Fibroblast of skin of left biceps (primary cell): ENCODE measurements at regions not wholly inside any gene's neighbourhood (a gene's known extent, or its start where the extent isn't known, plus 50 kb on each side); places are given as distances from the start of the nearest gene placed in this dataset.

Source experiments
- DNase-seq, 2 experiments: peaks; one replicate each; pipeline ENCODE4 v3.0.0-alpha.2; 2013; ENCODE audit warnings: low read depth in 2 of 2

- no peak for DNase-seq
Observed at GRCh38 chr5:2206293-2207108, 323.8 kb upstream of the IRX4 start.

DNA sequence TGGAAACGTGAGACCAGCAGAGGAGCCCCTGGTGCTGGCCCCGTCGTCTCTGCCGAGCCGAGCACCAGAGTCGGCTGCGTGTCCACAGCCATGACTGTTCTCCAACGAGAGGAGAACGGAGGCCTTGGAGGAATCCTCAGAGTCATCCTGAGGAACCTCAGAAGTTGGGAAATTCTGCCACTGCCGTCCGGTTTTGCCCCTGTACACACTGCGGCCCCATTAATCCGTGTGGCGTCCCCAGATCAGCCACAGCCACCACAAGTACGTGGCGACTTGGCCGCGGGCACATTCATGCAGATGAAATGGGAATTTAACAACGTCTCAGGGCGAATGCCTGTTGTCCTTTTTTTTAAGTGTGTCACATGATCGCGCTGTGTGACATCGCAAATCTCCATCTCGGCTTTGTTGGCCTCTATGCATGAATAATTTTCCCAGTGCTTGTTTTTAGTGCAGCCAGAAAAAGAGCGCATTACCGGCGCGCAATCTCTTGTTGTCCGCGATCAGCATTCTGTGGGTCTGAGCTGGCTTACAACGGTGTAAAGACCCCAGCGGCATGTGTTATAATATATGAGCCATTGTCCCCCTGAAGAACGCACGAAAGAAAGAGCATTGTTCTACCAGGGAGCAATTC lies 323.0 kb upstream of the IRX4 start:
- no peak for DNase-seq

DNA sequence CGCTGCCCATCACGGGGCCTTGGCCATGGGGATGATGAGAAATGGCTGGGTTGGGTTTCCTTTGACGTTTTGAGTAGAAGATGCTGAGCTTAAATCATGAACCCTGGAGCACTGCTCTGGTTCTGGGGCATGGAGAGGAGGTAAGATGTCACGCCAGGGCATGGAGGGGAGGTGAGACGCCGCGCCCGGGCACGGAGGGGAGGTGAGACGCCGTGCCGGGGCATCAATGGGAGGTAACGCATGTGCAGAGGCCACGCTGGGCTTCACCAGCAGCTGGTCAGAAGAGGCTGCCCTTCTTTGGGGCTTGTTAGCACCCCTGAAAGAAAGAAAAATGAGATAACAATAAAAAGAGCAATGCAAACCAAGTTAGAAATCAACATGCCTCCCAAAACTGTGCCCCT lies 322.5 kb upstream of the IRX4 start:
- DNase-seq = no peak

- no peak for DNase-seq
Observed at GRCh38 chr5:2204366-2205184, 321.9 kb upstream of the IRX4 start.

GRCh38 chr5:2203774-2204173 lies 321.0 kb upstream of the IRX4 start:
- DNase-seq = no peak

DNA sequence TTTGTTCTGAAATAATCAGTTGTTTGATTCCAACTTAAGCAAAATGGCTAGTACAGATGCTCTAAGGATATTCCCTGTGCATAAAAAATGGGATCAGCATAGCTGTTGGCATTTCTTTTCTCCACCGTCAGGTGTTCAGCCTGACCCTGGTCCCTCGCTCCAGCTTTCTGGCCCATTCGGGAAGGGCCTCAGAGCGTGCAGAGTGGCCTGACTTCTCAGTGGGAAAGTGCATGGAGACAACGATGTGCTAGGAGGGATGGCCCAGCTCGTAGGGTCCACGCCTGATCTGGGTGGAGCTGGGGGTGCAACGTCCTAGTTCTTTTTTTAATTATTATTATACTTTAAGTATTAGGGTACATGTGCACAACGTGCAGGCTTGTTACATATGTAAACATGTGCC lies 319.1 kb upstream of the IRX4 start:
- DNase-seq = no peak

GRCh38 chr5:2201421-2201820 lies 318.7 kb upstream of the IRX4 start:
- no peak for DNase-seq

DNA sequence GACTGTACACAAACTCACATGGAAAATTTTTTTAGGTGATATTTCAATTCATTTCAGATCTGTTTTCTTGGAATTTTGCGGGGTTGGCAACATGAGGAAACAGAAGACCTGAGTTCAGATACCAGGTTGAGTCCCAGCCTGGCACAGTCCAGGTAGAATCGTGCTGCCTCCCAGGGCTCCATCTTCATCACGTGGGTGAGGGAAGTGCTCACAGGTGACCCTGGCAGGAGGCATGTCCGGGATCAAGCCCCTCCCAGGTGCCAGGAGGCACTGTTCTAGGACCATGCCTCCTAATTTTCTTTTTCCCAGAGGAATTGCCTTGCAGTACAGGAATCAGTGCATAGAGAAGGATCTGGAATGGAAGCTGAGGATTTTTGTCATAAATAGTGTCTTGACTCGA lies 318.3 kb upstream of the IRX4 start:
- no peak for DNase-seq

GRCh38 chr5:2200261-2200950 lies 317.7 kb upstream of the IRX4 start:
- DNase-seq = no peak

DNA sequence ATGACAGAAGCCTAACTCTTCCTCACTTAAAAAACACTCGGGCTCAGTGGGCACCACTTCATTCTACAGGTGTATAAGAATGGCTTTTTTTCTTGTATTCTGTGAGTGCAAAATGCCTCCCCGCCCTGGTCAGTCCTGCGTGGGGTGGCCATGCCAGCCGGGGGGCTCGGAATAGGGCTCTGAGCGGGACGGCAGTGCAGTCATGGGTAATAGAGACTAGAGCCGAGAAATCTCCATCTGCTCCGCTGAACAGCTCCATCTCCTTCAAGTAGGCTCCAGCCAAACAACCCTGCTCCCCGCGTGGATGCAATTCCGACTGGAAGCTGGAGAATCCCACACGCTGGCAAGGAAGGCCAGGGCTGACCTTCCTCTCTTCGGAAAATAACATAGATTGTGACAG lies 317.0 kb upstream of the IRX4 start:
- DNase-seq = no peak

- no peak for DNase-seq
Observed at GRCh38 chr5:2196989-2197619, 314.4 kb upstream of the IRX4 start.

GRCh38 chr5:2196416-2196815 lies 313.7 kb upstream of the IRX4 start:
- no peak for DNase-seq

GRCh38 chr5:2194949-2195348 lies 312.2 kb upstream of the IRX4 start:
- DNase-seq = no peak

- no peak for DNase-seq
Observed at GRCh38 chr5:2194236-2194555, 311.5 kb upstream of the IRX4 start.

GRCh38 chr5:2193542-2194235 lies 311.0 kb upstream of the IRX4 start:
- DNase-seq = no peak

DNA sequence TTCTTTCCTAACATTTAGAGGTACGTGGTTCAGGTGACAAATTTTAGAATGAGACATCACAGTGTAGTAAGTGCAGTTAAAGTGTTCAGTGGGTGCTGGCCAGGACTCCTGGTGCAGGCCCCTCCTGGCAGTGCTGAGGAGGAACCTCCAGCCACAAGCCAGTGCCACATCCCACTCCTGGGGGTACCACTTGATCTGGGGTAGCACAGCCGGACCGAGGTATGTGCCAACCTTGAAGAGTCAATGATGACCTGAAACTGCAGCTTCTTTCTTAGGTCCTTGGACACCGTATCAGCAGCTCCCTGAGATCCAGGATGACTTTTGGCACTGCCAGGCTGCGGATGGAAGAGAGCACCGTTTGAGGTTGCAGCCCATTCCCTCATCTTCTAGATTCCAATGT lies 310.4 kb upstream of the IRX4 start:
- DNase-seq = no peak

DNA sequence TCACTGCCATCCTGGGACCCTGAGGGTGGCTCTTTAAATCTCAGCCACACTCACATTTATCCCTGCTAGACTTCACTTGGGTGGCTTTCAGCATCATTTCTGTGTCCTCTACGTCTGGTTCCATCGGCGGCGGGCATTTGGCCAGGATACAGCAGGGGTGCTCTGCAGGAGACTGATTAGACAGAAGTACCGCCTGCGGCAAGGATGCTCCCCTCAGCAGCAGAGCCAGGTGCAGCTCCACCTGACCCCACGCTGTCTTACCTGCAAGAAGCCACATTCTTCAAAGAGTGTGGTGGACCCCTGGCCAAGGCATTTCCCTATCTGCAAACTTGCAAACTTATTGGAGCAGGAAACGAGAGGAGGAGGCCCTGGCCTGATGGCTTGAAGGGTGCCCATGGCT lies 309.8 kb upstream of the IRX4 start:
- no peak for DNase-seq

DNA sequence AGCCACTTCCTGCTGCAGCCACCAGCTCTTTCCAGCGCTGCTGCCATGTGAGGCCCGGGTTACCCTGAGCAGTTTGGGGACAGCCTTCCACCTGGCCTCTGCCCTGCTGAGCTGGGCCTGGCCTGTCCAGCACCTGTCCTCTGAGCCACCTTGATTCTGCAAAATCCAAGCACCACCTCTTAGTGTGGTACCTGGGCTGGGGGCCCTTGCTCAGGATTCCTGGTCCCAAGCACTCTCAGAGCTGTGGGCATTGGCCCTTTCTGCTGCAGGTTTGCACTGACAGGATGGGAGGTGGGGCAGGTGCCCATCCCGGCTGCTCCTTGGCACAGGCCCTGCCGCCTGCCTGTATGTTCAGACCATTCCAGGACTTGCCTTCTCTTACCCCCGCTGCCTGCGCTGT lies 309.2 kb upstream of the IRX4 start:
- no peak for DNase-seq

DNA sequence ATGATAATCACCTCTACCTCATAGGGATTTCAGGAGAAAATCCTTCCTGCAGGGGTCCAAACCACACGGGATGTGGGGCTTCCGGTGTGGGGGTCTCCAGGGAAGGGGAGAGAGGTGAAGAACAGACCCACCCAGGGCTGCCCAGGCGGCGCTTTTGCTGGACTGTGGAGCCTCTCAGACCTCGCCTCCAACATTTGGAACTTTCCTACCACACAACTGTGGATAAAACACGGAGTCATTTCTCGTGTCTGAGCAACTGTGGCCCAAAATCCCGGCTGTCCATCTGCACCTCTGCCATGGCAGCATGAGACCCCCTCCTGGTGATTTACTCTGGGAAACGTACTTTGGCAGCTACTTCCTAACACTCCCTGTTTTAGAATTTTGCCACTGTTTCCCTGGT lies 307.8 kb upstream of the IRX4 start:
- DNase-seq = no peak

DNA sequence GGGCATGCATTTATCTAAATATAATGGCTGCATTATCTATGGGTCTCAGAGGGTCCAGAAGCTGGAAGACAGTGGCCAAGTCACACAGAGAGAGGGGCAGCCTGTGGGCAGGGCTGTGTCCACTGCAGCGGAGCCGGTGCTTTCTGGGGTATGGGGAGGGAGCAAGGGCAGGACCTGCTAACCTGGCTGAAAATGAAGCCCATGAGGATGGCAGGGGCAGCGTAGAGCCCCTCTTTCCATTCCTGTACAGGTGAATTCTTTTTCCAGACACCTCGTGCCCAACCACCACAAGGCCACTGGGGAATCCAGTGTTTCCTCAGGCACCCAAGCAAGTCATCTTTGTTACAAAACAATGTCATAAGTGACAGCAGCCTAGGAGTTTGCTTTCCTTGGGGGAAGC lies 305.9 kb upstream of the IRX4 start:
- DNase-seq = no peak

DNA sequence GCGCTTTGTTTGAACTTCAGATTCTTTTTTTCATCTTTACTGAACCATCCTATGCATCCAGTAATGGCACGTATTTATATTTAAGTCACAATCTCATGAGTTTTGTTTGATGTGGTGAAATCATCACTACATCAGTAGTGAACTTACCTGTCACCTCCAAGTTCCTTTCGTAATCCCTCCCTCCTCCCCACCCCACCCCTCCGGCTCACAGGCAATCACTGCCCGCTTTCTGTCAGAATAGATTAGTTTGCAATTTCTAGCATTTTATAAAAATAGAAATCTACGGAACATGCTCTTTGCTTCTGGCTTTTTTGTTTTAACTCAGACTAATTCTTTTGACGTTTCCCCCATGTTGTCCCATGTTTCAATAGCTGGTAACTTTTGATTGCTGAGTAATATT lies 305.4 kb upstream of the IRX4 start:
- DNase-seq = no peak
